Neural crest cell (in vitro differentiated cells): ENCODE measurements at regions not wholly inside any gene's neighbourhood (a gene's known extent, or its start where the extent isn't known, plus 50 kb on each side); places are given as distances from the start of the nearest gene placed in this dataset.

ENCODE experiments used
- DNase-seq: peaks from one replicate; pipeline ENCODE4 v3.0.0; 2021; ENCODE audit warnings: low read depth, mixed read lengths, low spot score
- H3K27ac Mint-ChIP-seq: one replicate; pipeline ENCODE4 v1.8.0; 2021; ENCODE audit warnings: mild to moderate bottlenecking, mixed read lengths; ENCODE audit not compliant: unreplicated experiment
- H3K27me3 Mint-ChIP-seq: 2 replicates; pipeline ENCODE4 v1.8.0; 2021; ENCODE audit warnings: low read depth, mild to moderate bottlenecking, mixed read lengths
- H3K36me3 Mint-ChIP-seq: 2 replicates; pipeline ENCODE4 v1.8.0; 2021; ENCODE audit warnings: low read depth, mild to moderate bottlenecking, mixed read lengths
- H3K4me1 Mint-ChIP-seq: 2 replicates; pipeline ENCODE4 v1.8.0; 2021; ENCODE audit warnings: mixed read lengths
- H3K4me3 Mint-ChIP-seq: one replicate; pipeline ENCODE4 v1.8.0; 2021; ENCODE audit warnings: mild to moderate bottlenecking, mixed read lengths
- H3K9me3 Mint-ChIP-seq: 2 replicates; pipeline ENCODE4 v1.8.0; 2021; ENCODE audit warnings: mixed read lengths
- TF ChIP-seq, protein P1 (sequence below): fragments of 200-600 bp; sonication (generic); conservative IDR thresholded peaks from 2 replicates; pipeline ENCODE4 v1.5.0; 2021; ENCODE audit warnings: antibody characterized with exemption, mild to moderate bottlenecking

DNA sequence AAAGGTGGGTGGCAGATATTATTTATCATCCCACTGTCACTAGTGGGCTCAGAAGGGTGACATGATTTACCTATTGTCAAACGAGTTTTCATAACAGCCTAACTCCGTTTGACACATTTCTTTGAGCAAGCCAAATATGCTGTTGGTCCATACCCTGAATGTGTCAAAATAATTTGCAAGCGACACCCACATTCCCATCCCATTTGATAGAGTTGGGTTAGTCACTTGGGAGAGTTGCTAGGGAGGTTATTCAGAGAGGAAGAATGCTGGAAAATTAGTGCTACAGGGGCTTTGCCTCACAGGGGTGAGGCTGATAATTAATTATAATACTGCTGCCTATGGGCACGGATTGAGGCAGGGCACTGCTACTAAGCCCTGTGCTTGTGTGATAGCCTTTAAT lies 98.5 kb upstream of the FHIT start:
- Mint-ChIP-seq H3K27ac (no peak overlapping the region), H3K4me1 (no peaks in the 10 kb centered on the region), H3K9me3 (peaks cover 2% of the 10 kb centered on the region), H3K4me3 (no peak overlapping the region), H3K36me3 (peaks cover 4% of the 10 kb centered on the region), H3K27me3 (peaks cover 2% of the 10 kb centered on the region)
- TF ChIP-seq, protein P1, sequence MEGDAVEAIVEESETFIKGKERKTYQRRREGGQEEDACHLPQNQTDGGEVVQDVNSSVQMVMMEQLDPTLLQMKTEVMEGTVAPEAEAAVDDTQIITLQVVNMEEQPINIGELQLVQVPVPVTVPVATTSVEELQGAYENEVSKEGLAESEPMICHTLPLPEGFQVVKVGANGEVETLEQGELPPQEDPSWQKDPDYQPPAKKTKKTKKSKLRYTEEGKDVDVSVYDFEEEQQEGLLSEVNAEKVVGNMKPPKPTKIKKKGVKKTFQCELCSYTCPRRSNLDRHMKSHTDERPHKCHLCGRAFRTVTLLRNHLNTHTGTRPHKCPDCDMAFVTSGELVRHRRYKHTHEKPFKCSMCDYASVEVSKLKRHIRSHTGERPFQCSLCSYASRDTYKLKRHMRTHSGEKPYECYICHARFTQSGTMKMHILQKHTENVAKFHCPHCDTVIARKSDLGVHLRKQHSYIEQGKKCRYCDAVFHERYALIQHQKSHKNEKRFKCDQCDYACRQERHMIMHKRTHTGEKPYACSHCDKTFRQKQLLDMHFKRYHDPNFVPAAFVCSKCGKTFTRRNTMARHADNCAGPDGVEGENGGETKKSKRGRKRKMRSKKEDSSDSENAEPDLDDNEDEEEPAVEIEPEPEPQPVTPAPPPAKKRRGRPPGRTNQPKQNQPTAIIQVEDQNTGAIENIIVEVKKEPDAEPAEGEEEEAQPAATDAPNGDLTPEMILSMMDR, result no peak
- DNase-seq, result no peak

DNA sequence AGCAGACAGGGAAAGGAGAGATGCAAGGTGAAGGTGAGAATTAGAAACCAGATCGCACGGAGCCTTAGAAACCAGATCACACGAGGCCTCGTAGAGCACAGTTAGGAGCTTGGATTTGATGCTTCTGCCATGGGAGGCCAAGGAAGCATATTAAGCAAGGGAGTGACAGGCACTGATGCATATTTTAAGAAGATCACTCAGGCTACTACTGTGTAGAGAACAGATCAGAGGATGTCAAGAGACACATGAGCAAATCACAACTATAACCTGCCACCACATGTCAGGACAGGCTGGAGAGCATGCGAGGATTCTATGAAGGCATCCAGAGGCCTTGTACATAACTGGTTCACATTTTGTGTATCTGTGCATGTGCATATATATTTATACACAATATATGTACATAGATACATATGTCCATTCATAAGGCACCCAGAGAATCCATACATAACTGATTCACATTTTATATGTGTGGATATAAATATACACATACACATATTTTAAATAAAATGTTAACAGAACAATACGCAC lies 99.6 kb upstream of the FHIT start:
- TF ChIP-seq, protein P1, result no peak
- Mint-ChIP-seq H3K27ac (no peak overlapping the region), H3K4me1 (peaks cover 3% of the 10 kb centered on the region), H3K9me3 (peaks cover 3% of the 10 kb centered on the region), H3K27me3 (peaks cover 5% of the 10 kb centered on the region), H3K36me3 (peaks cover 6% of the 10 kb centered on the region), H3K4me3 (no peak overlapping the region)
- no peak for DNase-seq

DNA sequence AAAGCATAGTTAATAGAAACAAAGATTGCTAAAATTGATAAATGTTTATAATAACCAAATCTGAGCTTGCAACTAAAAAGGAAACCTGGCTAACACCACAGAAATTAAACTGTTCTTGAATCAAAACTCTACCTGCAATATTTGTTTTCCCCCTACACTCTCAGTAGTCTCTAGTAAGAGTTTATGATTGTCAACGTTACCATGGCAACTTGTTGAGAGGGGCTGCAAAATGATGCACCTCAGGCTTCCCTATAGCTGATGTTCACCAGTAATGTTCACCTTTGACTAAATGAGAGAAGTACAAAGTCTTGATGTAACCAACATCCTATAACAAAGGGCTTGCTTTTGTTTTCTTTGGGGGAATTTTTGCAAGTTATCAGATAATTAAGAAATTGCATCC lies 101.1 kb upstream of the FHIT start:
- no peak for DNase-seq
- Mint-ChIP-seq H3K9me3 (peaks cover 3% of the 10 kb centered on the region), H3K4me3 (no peak overlapping the region), H3K36me3 (peaks cover 4% of the 10 kb centered on the region), H3K27me3 (peaks cover 5% of the 10 kb centered on the region), H3K4me1 (peaks cover 12% of the 10 kb centered on the region), H3K27ac (no peak overlapping the region)
- TF ChIP-seq, protein P1, result no peak

DNA sequence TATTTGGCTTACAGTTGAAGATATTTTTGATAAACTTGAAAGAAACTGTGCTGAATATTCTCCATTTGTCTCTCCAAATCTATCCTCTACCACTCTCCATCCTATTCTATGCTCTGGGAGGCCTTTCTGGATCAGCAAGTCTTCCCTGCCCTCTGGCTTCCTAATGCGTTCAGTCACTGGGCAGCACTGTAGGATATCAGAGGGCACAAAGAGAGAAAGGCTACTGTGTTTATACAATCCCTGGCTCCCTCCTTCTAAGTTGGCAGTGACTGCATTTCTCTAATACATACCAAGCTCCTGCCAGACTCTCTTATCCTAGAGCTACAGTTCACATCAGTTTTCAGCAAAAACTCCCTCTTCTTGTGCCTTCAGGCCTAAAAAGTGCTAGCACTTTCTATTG lies 102.1 kb upstream of the FHIT start:
- TF ChIP-seq, protein P1, result no peak
- Mint-ChIP-seq H3K4me1 (peaks cover 22% of the 10 kb centered on the region), H3K36me3 (peaks cover 4% of the 10 kb centered on the region), H3K4me3 (no peak overlapping the region), H3K27ac (no peak overlapping the region), H3K9me3 (peaks cover 3% of the 10 kb centered on the region), H3K27me3 (peaks cover 5% of the 10 kb centered on the region)
- DNase-seq, result no peak

DNA sequence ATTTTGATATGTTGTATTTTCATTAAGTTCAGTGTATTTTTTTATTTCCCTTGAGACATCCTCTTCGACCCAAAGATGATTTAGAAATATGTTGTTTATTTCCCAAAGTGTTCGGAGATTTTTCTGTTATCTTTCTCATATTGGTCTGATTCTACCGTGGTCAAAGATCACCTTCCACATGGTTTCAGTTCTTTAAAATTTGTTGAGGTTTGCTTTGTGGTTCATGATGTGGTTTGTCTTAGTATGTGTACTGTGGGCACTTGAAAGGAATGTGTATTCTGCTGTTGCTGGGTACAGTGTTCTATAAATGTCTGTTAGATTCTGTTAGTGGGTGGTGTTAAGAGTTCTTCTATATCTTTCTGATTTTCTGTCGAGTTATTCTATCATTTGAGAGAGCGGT lies 103.4 kb upstream of the FHIT start:
- no peak overlapping the region for H3K4me3 Mint-ChIP-seq
- H3K9me3 Mint-ChIP-seq, result peaks cover 3% of the 10 kb centered on the region
- H3K27me3 Mint-ChIP-seq, result peaks cover 5% of the 10 kb centered on the region
- peaks cover 25% of the 10 kb centered on the region for H3K4me1 Mint-ChIP-seq
- TF ChIP-seq, protein P1, result no peak
- no peak overlapping the region for H3K27ac Mint-ChIP-seq
- DNase-seq, result no peak
- peaks cover 4% of the 10 kb centered on the region for H3K36me3 Mint-ChIP-seq
